Neural cell (in vitro differentiated cells): ENCODE measurements at regions not wholly inside any gene's neighbourhood (a gene's known extent, or its start where the extent isn't known, plus 50 kb on each side); places are given as distances from the start of the nearest gene placed in this dataset.

Source experiments
- H2AFZ ChIP-seq: fragments of 200-600, 300-800 bp; sonication (generic), shearing (Covaris generic); 2 replicates; pipeline ENCODE4 v1.6.0; 2014; ENCODE audit warnings: low read depth, mild to moderate bottlenecking, antibody characterized with exemption, low read length, moderate library complexity
- H3F3A ChIP-seq: fragments of 200-600 bp; shearing (Covaris generic); 2 replicates; pipeline ENCODE4 v1.6.1; 2016; ENCODE audit warnings: mild to moderate bottlenecking, moderate library complexity, mixed read lengths, antibody characterized with exemption, low read length; ENCODE audit not compliant: insufficient read depth, poor library complexity, severe bottlenecking
- H3K27ac ChIP-seq: fragments of 200-600, 300-800 bp; sonication (generic), shearing (Covaris generic); 2 replicates; pipeline ENCODE4 v1.5.1; 2014; ENCODE audit warnings: mild to moderate bottlenecking, low read length, moderate library complexity
- H3K27me3 ChIP-seq: fragments of 300-800, 200-600 bp; sonication (generic), shearing (Covaris generic); 2 replicates; pipeline ENCODE4 v1.6.0; 2014; ENCODE audit warnings: mild to moderate bottlenecking, low read depth, low read length, moderate library complexity; ENCODE audit not compliant: insufficient read depth
- H3K36me3 ChIP-seq: fragments of 300-800, 200-600 bp; sonication (generic), shearing (Covaris generic); 2 replicates; pipeline ENCODE4 v1.5.1; 2014; ENCODE audit warnings: mild to moderate bottlenecking, antibody characterized with exemption, low read length, moderate library complexity; ENCODE audit not compliant: insufficient read depth
- H3K4me2 ChIP-seq: fragments of 300-800, 200-600 bp; sonication (generic), shearing (Covaris generic); 2 replicates; pipeline ENCODE4 v1.6.0; 2014; ENCODE audit warnings: mild to moderate bottlenecking, low read length
- H3K4me3 ChIP-seq: fragments of 300-800, 200-600 bp; sonication (generic), shearing (Covaris generic); 2 replicates; pipeline ENCODE4 v1.5.1; 2014; ENCODE audit warnings: mild to moderate bottlenecking, low read length, moderate library complexity
- H3K79me2 ChIP-seq: fragments of 200-600 bp; shearing (Covaris generic); replicated peaks from 2 replicates; pipeline ENCODE4 v1.6.0; 2014; ENCODE audit warnings: mild to moderate bottlenecking, low read length, moderate library complexity; ENCODE audit not compliant: insufficient read depth
- H3K9ac ChIP-seq: fragments of 300-800, 200-600 bp; sonication (generic), shearing (Covaris generic); 2 replicates; pipeline ENCODE4 v1.6.1; 2016; ENCODE audit warnings: mild to moderate bottlenecking, low read length, mixed read lengths
- H3K9me2 ChIP-seq: fragments of 200-600 bp; shearing (Covaris generic); 2 replicates; pipeline ENCODE4 v1.6.1; 2016; ENCODE audit warnings: mild to moderate bottlenecking, low read length, mixed read lengths; ENCODE audit not compliant: insufficient read depth
- H3K9me3 ChIP-seq: fragments of 200-600, 300-800 bp; sonication (generic), shearing (Covaris generic); 2 replicates; pipeline ENCODE4 v1.6.1; 2016; ENCODE audit warnings: mild to moderate bottlenecking, mixed run types, low read length, moderate library complexity, mixed read lengths
- H4K20me1 ChIP-seq: fragments of 200-600 bp; shearing (Covaris generic); 2 replicates; pipeline ENCODE4 v1.6.1; 2016; ENCODE audit warnings: mild to moderate bottlenecking, mixed run types; ENCODE audit not compliant: insufficient read depth
- CTCF ChIP-seq: fragments of 450-650 bp; IDR thresholded peaks from 2 replicates; pipeline ENCODE4 v1.5.1; 2014; ENCODE audit warnings: antibody characterized with exemption, mild to moderate bottlenecking, moderate library complexity; ENCODE audit not compliant: poor library complexity, severe bottlenecking
- EP300 ChIP-seq: fragments of 450-650 bp; conservative IDR thresholded peaks from 2 replicates; pipeline ENCODE4 v1.6.1; 2014; ENCODE audit warnings: antibody characterized with exemption, mild to moderate bottlenecking, moderate library complexity; ENCODE audit not compliant: poor library complexity, severe bottlenecking
- EZH2 ChIP-seq: fragments of 200-600, 300-800 bp; shearing (Covaris generic), sonication (generic); IDR thresholded peaks from 2 replicates; pipeline ENCODE4 v1.6.1; 2014; ENCODE audit warnings: antibody characterized with exemption, low read length, borderline replicate concordance, mild to moderate bottlenecking; ENCODE audit not compliant: insufficient read depth, poor library complexity, severe bottlenecking
- MXI1 ChIP-seq: fragments of 450-650 bp; conservative IDR thresholded peaks from 2 replicates; pipeline ENCODE4 v1.6.1; 2014; ENCODE audit warnings: antibody characterized with exemption, mild to moderate bottlenecking; ENCODE audit not compliant: poor library complexity, severe bottlenecking
- POLR2AphosphoS5 ChIP-seq: IDR thresholded peaks from 2 replicates; pipeline ENCODE4 v1.6.1; 2012
- RAD21 ChIP-seq: fragments of 450-650 bp; conservative IDR thresholded peaks from 2 replicates; pipeline ENCODE4 v1.6.1; 2014; ENCODE audit warnings: antibody characterized with exemption, mild to moderate bottlenecking, moderate library complexity
- SMC3 ChIP-seq: fragments of 450-650 bp; conservative IDR thresholded peaks from 2 replicates; pipeline ENCODE4 v1.6.1; 2014; ENCODE audit warnings: antibody characterized with exemption, mild to moderate bottlenecking, moderate library complexity; ENCODE audit not compliant: poor library complexity
- TAF1 ChIP-seq: IDR thresholded peaks from 2 replicates; pipeline ENCODE4 v1.6.1; 2012; ENCODE audit warnings: low read depth
- TF ChIP-seq, protein P1 (sequence below): IDR thresholded peaks from 2 replicates; pipeline ENCODE4 v1.6.1; 2012; ENCODE audit warnings: borderline replicate concordance

DNA sequence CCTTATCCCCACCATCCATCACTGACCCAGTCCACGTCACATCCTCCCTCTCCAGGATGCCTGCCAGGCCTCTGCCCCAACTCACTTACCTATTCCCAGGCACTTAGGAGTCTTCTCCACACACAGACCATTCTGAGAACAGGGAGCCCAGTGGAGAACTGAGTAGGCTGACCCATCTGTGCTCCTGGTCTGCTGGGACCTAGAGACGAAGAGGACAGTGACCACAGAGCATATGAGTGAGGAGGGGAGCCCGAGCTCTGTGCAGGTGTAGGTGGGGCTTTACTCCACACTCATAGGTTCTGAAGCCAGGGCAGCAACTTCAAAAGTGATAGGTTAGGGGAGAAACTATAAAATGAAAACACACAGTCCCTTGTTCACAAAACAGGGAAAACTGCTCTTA is 130.0 kb downstream of the NDUFA10 start:
- H4K20me1 ChIP-seq: no peaks in the 10 kb centered on the region
- no peak overlapping the region for H3K4me2 ChIP-seq

DNA sequence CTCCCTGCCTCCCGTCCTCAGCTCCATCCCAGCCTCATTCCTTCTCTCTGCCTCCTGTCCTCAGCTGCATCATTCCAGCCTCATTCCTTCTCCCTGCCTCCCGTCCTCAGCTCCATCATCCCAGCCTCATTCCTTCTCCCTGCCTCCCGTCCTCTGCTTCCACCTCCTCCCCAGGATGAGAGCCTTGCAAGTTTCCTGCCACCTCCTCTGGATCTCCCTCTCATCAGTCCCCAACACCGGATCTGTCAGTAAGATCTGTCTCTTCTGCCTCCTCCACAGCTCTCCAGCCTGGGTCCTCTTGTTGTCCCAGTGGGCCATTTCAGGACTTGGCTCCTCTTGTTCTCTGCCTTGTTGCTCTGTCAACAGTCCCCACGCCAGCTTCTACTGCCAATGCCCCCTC is 130.9 kb downstream of the NDUFA10 start:
- no peaks in the 10 kb centered on the region for H3K79me2 ChIP-seq
- H3K27ac ChIP-seq: no peak overlapping the region
- H3K36me3 ChIP-seq: no peaks in the 10 kb centered on the region
- TF ChIP-seq EZH2 (no peak), RAD21 (no peak), CTCF (no peak), POLR2AphosphoS5 (no peak), SMC3 (no peak), MXI1 (no peak), EP300 (no peak), TAF1 (no peak)
- TF ChIP-seq, protein P1, sequence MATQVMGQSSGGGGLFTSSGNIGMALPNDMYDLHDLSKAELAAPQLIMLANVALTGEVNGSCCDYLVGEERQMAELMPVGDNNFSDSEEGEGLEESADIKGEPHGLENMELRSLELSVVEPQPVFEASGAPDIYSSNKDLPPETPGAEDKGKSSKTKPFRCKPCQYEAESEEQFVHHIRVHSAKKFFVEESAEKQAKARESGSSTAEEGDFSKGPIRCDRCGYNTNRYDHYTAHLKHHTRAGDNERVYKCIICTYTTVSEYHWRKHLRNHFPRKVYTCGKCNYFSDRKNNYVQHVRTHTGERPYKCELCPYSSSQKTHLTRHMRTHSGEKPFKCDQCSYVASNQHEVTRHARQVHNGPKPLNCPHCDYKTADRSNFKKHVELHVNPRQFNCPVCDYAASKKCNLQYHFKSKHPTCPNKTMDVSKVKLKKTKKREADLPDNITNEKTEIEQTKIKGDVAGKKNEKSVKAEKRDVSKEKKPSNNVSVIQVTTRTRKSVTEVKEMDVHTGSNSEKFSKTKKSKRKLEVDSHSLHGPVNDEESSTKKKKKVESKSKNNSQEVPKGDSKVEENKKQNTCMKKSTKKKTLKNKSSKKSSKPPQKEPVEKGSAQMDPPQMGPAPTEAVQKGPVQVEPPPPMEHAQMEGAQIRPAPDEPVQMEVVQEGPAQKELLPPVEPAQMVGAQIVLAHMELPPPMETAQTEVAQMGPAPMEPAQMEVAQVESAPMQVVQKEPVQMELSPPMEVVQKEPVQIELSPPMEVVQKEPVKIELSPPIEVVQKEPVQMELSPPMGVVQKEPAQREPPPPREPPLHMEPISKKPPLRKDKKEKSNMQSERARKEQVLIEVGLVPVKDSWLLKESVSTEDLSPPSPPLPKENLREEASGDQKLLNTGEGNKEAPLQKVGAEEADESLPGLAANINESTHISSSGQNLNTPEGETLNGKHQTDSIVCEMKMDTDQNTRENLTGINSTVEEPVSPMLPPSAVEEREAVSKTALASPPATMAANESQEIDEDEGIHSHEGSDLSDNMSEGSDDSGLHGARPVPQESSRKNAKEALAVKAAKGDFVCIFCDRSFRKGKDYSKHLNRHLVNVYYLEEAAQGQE: no peak
- H3K27me3 ChIP-seq: no peaks in the 10 kb centered on the region
- H3K4me2 ChIP-seq: no peak overlapping the region
- H3F3A ChIP-seq: no peaks in the 10 kb centered on the region
- no peak overlapping the region for H3K9ac ChIP-seq
- H2AFZ ChIP-seq: no peak overlapping the region
- H3K9me2 ChIP-seq: no peaks in the 10 kb centered on the region
- no peaks in the 10 kb centered on the region for H3K9me3 ChIP-seq
- H4K20me1 ChIP-seq: no peaks in the 10 kb centered on the region
- H3K4me3 ChIP-seq: no peak overlapping the region

More for the DNA sequence above, 130.0 kb downstream of the NDUFA10 start:
- no peaks in the 10 kb centered on the region for H3K27me3 ChIP-seq
- H3K4me3 ChIP-seq: no peak overlapping the region
- H3K9me2 ChIP-seq: no peaks in the 10 kb centered on the region
- no peaks in the 10 kb centered on the region for H3K79me2 ChIP-seq
- H3K9me3 ChIP-seq: no peaks in the 10 kb centered on the region
- TF ChIP-seq TAF1 (no peak), EZH2 (no peak), EP300 (no peak), RAD21 (no peak), CTCF (no peak), POLR2AphosphoS5 (no peak), SMC3 (no peak)
- TF ChIP-seq, protein P1: no peak
- H3K36me3 ChIP-seq: no peaks in the 10 kb centered on the region
- H3F3A ChIP-seq: no peaks in the 10 kb centered on the region
- no peak overlapping the region for H2AFZ ChIP-seq
- no peak overlapping the region for H3K9ac ChIP-seq
- H3K27ac ChIP-seq: no peak overlapping the region
